ENCODE measurements at regions not wholly inside any gene's neighbourhood (a gene's known extent, or its start where the extent isn't known, plus 50 kb on each side); places are given as distances from the start of the nearest gene placed in this dataset.

GRCh38 chr11:16406226-16406625 lies 49.9 kb upstream of the SOX6 start:
- TF ChIP-seq JUND (IDR thresholded peaks at IDR 0.05) = no peak
- TF ChIP-seq CTCF (IDR thresholded peaks at IDR 0.05) = no peak
- TF ChIP-seq TCF12 (IDR thresholded peaks at IDR 0.05) = no peak
- TF ChIP-seq SMC3 (IDR thresholded peaks at IDR 0.05; ENCODE audit: low read depth, low read length) = no peak
- no peak for TF ChIP-seq POLR2AphosphoS5 (IDR thresholded peaks at IDR 0.05; ENCODE audit: low read depth, low read length)
- no peak for TF ChIP-seq TEAD4 (IDR thresholded peaks at IDR 0.05; ENCODE audit: borderline replicate concordance, insufficient read depth)
- no peak for TF ChIP-seq PBX3 (IDR thresholded peaks at IDR 0.05)
- TF ChIP-seq NRF1 (IDR thresholded peaks at IDR 0.05; ENCODE audit: low read depth, low read length) = no peak
- no peak for TF ChIP-seq TAF1 (IDR thresholded peaks at IDR 0.05; ENCODE audit: borderline replicate concordance, low read depth, low read length)
- no peak for TF ChIP-seq EP300 (IDR thresholded peaks at IDR 0.05; ENCODE audit: borderline replicate concordance in 1 of 2, low read depth in 1 of 2, low read length in 1 of 2)
- TF ChIP-seq MAX (IDR thresholded peaks at IDR 0.05; ENCODE audit: low read depth) = no peak
- no peak for TF ChIP-seq EZH2phosphoT487 (IDR thresholded peaks at IDR 0.05; ENCODE audit: borderline replicate concordance, low read depth)
- no peak for TF ChIP-seq FOXJ3 (CRISPR knock-in tag; IDR thresholded peaks at IDR 0.05)
- TF ChIP-seq IRF3 (IDR thresholded peaks at IDR 0.05; ENCODE audit: low read depth, low read length) = no peak

All from SK-N-SH (cell line).